ENCODE measurements at regions not wholly inside any gene's neighbourhood (a gene's known extent, or its start where the extent isn't known, plus 50 kb on each side); places are given as distances from the start of the nearest gene placed in this dataset.
A peak's percentile ranks its signal among the peaks of the same experiment; 100 is the strongest.

DNA sequence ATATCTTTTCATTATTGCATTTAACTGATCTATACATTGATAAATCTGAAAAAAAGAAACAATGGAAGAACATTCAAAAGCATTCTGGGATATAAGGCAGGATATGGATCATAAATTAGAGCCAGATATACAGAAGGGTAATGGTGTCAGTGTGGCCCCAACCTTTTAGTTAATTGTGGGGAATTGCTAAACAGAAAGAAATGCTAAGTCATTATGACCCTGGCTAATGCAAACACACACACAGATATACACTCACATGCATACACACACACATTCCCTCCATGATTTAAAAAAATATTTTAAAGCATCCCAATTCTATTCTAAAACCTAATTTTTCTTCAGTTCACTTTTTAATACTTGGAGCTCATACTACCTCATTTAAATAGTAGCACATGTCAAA, 404.5 kb downstream of the BCAT1 start:
- Histone ChIP-seq H3K9me3 (no peaks in the 10 kb centered on the region), H3K4me3 (no peak overlapping the region), H3K27me3 (no peaks in the 10 kb centered on the region), H3K36me3 (no peaks in the 10 kb centered on the region), H3K4me1 (peaks cover 0 to under 1% (median 0%) of the 10 kb centered on the region in 4 donors), H3K27ac (no peak overlapping the region)
- no peak for TF ChIP-seq POLR2A (IDR thresholded peaks at IDR 0.05)
- DNase-seq (ENCODE audit: low spot score in 2 of 2) = no peak

DNA sequence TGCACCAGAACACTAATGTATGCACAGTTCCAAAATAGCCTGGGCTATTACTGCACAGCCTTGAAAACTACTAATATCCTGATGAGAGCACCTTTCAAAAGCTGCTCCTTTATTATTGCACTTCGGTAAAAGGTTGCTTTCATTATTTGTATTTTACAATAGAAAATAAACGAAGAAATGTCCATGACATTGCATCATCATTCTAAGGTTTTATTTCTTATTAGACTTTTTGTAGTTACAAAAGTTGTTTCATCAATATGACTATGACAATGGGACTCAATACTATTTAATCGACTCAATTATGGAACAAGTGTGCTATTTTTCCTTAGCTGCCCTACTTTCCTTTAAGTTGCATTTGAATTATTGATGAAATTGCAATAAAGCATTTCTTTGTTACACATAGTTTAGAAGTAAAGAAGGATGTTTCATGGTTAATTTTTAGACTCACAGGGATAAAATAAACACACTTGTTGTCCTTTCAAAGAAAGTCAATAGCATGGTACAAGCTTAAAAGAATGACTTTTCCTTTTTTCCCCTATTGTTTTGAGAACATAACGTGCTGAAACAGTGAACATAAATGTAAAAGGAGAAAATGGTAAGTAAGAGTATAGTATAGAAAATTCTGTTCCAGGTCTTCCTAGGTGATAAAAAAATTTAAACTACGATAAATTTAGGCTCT, 407.6 kb downstream of the BCAT1 start:
- DNase-seq (ENCODE audit: low spot score in 2 of 2) = no peak
- peaks cover 0 to 16% (median 0%) of the 10 kb centered on the region in 4 donors for H3K4me1 ChIP-seq
- H3K27me3 ChIP-seq = no peaks in the 10 kb centered on the region
- H3K27ac ChIP-seq = no peak overlapping the region
- no peaks in the 10 kb centered on the region for H3K9me3 ChIP-seq
- TF ChIP-seq, protein P1, sequence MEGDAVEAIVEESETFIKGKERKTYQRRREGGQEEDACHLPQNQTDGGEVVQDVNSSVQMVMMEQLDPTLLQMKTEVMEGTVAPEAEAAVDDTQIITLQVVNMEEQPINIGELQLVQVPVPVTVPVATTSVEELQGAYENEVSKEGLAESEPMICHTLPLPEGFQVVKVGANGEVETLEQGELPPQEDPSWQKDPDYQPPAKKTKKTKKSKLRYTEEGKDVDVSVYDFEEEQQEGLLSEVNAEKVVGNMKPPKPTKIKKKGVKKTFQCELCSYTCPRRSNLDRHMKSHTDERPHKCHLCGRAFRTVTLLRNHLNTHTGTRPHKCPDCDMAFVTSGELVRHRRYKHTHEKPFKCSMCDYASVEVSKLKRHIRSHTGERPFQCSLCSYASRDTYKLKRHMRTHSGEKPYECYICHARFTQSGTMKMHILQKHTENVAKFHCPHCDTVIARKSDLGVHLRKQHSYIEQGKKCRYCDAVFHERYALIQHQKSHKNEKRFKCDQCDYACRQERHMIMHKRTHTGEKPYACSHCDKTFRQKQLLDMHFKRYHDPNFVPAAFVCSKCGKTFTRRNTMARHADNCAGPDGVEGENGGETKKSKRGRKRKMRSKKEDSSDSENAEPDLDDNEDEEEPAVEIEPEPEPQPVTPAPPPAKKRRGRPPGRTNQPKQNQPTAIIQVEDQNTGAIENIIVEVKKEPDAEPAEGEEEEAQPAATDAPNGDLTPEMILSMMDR (IDR thresholded peaks at IDR 0.05) = no peak
- TF ChIP-seq POLR2A (IDR thresholded peaks at IDR 0.05) (no peak), EP300 (IDR thresholded peaks at IDR 0.05) (no peak)
- no peak overlapping the region for H3K4me3 ChIP-seq
- no peaks in the 10 kb centered on the region for H3K36me3 ChIP-seq
- WGBS, 2 donors = 78 to 80% methylated on average over 5 of the region's 5 CpGs

DNA sequence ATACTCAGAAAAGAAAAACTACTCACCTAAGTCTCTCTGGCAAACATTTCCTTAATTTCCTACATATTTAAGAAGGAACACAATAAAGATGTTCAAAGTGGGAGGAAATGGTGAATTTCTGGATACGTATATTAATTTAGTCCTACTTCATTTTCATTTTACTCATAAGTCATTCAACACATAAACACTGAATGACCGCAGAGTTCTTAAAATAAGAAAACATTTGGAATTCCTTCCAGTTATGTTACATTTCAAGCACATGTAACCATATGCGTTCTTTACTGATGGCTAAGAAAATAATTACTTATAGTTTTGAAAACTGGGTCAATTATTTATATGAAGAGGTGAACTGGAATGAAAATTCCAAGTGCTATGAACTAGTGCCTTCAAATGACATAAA, 409.3 kb downstream of the BCAT1 start:
- H3K27ac ChIP-seq = no peak overlapping the region
- DNase-seq (ENCODE audit: low spot score in 2 of 2) = no peak
- no peak overlapping the region for H3K4me3 ChIP-seq
- no peaks in the 10 kb centered on the region for H3K36me3 ChIP-seq
- H3K9me3 ChIP-seq = no peaks in the 10 kb centered on the region
- WGBS, 2 donors = 90 to 94% methylated on average over 3 of the region's 3 CpGs
- peaks cover 0 to 32% (median 2%) of the 10 kb centered on the region in 4 donors for H3K4me1 ChIP-seq
- TF ChIP-seq, protein P1 (IDR thresholded peaks at IDR 0.05) = no peak
- no peak for TF ChIP-seq POLR2A (IDR thresholded peaks at IDR 0.05)
- TF ChIP-seq EP300 (IDR thresholded peaks at IDR 0.05) = no peak
- no peaks in the 10 kb centered on the region for H3K27me3 ChIP-seq

DNA sequence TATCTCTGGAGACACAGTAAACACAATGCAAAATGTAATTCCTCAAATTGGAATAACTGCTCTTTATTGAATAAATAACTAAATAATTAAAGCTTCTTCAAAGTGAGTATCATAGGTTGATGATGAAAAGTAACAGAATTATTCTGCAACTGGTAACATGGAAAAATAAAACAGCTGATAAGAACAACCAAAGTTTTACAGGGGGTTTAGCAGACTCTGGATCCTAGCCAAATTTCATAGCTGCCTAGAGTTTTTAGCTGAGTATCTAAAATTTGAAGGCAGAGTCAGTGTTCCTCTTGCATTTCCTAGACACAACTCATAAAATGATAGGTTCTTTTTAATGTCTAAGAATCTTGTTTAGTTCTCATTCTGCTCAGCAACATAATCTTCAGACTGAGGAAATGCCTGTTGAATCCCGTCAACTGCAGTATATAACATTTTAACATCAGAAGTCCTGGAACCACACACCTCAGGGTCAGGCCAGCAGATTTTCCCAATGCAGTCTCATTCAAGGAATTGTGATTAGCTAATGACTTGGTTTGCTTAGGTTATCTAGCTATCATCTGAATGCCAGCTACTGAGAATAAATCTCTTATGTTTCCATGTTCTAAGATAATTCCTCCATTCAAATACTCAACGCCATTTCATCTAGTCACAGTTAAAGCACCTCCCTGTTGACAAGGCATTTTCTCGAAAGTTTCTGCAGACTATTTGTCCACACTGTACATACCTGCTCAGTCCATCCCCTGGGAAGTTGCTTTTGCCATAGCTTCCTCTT, 411.6 kb downstream of the BCAT1 start:
- Histone ChIP-seq H3K27ac (peak overlapping the region in 1 of 4 donors; percentile 48), H3K27me3 (no peaks in the 10 kb centered on the region), H3K36me3 (no peaks in the 10 kb centered on the region), H3K9me3 (no peaks in the 10 kb centered on the region), H3K4me3 (peak overlapping the region in 1 of 4 donors; percentile 6), H3K4me1 (peaks cover 0 to 40% (median 2%) of the 10 kb centered on the region in 4 donors)
- WGBS, 2 donors = 86 to 88% methylated on average over 3 of the region's 3 CpGs
- no peak for TF ChIP-seq POLR2A (IDR thresholded peaks at IDR 0.05)
- TF ChIP-seq, protein P1 (IDR thresholded peaks at IDR 0.05) = no peak
- TF ChIP-seq EP300 (IDR thresholded peaks at IDR 0.05) = no peak
- DNase-seq (ENCODE audit: low spot score in 2 of 2) = no peak

DNA sequence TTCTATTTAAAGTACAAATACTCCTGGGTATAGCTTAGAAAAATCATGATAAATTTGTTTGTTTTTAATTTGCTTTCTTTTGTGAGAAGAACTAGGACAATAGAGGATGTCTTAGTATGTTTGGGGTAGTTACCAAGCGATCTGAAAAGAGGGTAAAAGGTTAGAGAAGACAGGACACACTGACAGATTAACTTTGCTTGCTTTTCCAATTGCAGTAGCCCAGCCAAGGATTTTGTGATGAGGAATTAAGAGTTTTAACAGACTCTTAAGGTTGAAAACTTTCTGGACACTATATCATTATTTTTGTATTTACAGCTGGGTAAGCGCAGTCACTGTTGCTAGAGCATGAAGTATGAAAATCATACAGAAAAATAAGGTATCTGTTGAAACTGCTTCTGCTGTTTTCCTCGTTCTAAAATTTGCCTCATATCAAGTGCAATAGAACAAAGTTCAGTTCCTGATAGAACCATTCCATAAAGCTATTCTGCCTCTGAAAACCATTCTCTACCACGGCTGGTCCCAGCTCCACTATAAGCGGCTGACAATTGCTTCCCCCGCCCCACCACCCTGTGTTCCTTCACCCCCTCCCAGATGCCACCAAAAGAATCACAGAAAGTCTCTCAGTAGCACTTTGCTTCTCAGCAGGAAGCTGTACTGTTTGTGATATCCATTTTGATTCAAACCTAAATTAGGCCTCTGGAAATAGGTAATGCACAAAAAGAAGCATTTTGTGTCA, 413.4 kb downstream of the BCAT1 start:
- H3K36me3 ChIP-seq = no peaks in the 10 kb centered on the region
- H3K9me3 ChIP-seq = no peaks in the 10 kb centered on the region
- H3K27me3 ChIP-seq = no peaks in the 10 kb centered on the region
- 55 to 56% methylated on average over 6 of the region's 6 CpGs for WGBS, 2 donors
- no peak for DNase-seq (ENCODE audit: low spot score in 2 of 2)
- peaks cover 0 to 40% (median 2%) of the 10 kb centered on the region in 4 donors for H3K4me1 ChIP-seq
- TF ChIP-seq EP300 (IDR thresholded peaks at IDR 0.05) = no peak
- TF ChIP-seq, protein P1 (IDR thresholded peaks at IDR 0.05) = no peak
- no peak for TF ChIP-seq POLR2A (IDR thresholded peaks at IDR 0.05)
- H3K4me3 ChIP-seq = no peak overlapping the region
- H3K27ac ChIP-seq = peak overlapping the region in 3 of 4 donors; percentile 15 to 49 (median 36)
